ENCODE measurements at regions not wholly inside any gene's neighbourhood (a gene's known extent, or its start where the extent isn't known, plus 50 kb on each side); places are given as distances from the start of the nearest gene placed in this dataset.

GRCh38 chr5:81846301-81846700 is 95.4 kb upstream of the SSBP2 start:
- Histone ChIP-seq H3K9ac (ENCODE audit: low read length) (no peak overlapping the region), H3K4me2 (ENCODE audit: low read depth, low read length, poor library complexity, severe bottlenecking) (no peak overlapping the region), H3K9me2 (replicated peaks; ENCODE audit: insufficient read depth, low read length) (no peaks in the 10 kb centered on the region), H3K4me1 (ENCODE audit: low read length) (peaks cover 10% of the 10 kb centered on the region), H3K36me3 (ENCODE audit: insufficient read depth, low read length) (no peaks in the 10 kb centered on the region), H3K27ac (ENCODE audit: low read length) (no peak overlapping the region), H3K27me3 (ENCODE audit: low read length) (no peaks in the 10 kb centered on the region), H3K4me3 (ENCODE audit: low read length) (no peak overlapping the region), H4K20me1 (ENCODE audit: insufficient read depth, low read depth, low read length) (no peaks in the 10 kb centered on the region), H3K9me3 (ENCODE audit: low read length) (no peaks in the 10 kb centered on the region), H2AFZ (ENCODE audit: low read length) (no peak overlapping the region), H3K79me2 (ENCODE audit: low read length) (no peaks in the 10 kb centered on the region)
- no peak for DNase-seq

GRCh38 chr5:81843845-81844244 is 92.9 kb upstream of the SSBP2 start:
- no peaks in the 10 kb centered on the region for H3K79me2 ChIP-seq (ENCODE audit: low read length)
- no peak overlapping the region for H3K4me2 ChIP-seq (ENCODE audit: low read depth, low read length, poor library complexity, severe bottlenecking)
- H4K20me1 ChIP-seq (ENCODE audit: insufficient read depth, low read depth, low read length) = no peaks in the 10 kb centered on the region
- no peaks in the 10 kb centered on the region for H3K27me3 ChIP-seq (ENCODE audit: low read length)
- no peak for DNase-seq
- no peaks in the 10 kb centered on the region for H3K4me1 ChIP-seq (ENCODE audit: low read length)
- H3K27ac ChIP-seq (ENCODE audit: low read length) = no peak overlapping the region
- H3K36me3 ChIP-seq (ENCODE audit: insufficient read depth, low read length) = no peaks in the 10 kb centered on the region
- H2AFZ ChIP-seq (ENCODE audit: low read length) = no peak overlapping the region
- no peaks in the 10 kb centered on the region for H3K9me3 ChIP-seq (ENCODE audit: low read length)
- H3K4me3 ChIP-seq (ENCODE audit: low read length) = no peak overlapping the region
- no peak overlapping the region for H3K9ac ChIP-seq (ENCODE audit: low read length)
- H3K9me2 ChIP-seq (replicated peaks; ENCODE audit: insufficient read depth, low read length) = no peaks in the 10 kb centered on the region

GRCh38 chr5:81842795-81843398 is 92.0 kb upstream of the SSBP2 start:
- H3K4me2 ChIP-seq (ENCODE audit: low read depth, low read length, poor library complexity, severe bottlenecking) = no peak overlapping the region
- no peak overlapping the region for H2AFZ ChIP-seq (ENCODE audit: low read length)
- no peaks in the 10 kb centered on the region for H3K27me3 ChIP-seq (ENCODE audit: low read length)
- H3K9ac ChIP-seq (ENCODE audit: low read length) = no peak overlapping the region
- no peaks in the 10 kb centered on the region for H3K79me2 ChIP-seq (ENCODE audit: low read length)
- no peaks in the 10 kb centered on the region for H3K36me3 ChIP-seq (ENCODE audit: insufficient read depth, low read length)
- no peak for DNase-seq
- no peaks in the 10 kb centered on the region for H3K9me2 ChIP-seq (replicated peaks; ENCODE audit: insufficient read depth, low read length)
- no peaks in the 10 kb centered on the region for H4K20me1 ChIP-seq (ENCODE audit: insufficient read depth, low read depth, low read length)
- H3K9me3 ChIP-seq (ENCODE audit: low read length) = no peaks in the 10 kb centered on the region
- no peak overlapping the region for H3K4me3 ChIP-seq (ENCODE audit: low read length)
- H3K27ac ChIP-seq (ENCODE audit: low read length) = no peak overlapping the region
- H3K4me1 ChIP-seq (ENCODE audit: low read length) = no peaks in the 10 kb centered on the region

- Histone ChIP-seq H3K4me3 (ENCODE audit: low read length) (no peak overlapping the region), H3K36me3 (ENCODE audit: insufficient read depth, low read length) (no peaks in the 10 kb centered on the region), H3K9me3 (ENCODE audit: low read length) (no peaks in the 10 kb centered on the region), H3K4me2 (ENCODE audit: low read depth, low read length, poor library complexity, severe bottlenecking) (no peak overlapping the region), H3K79me2 (ENCODE audit: low read length) (no peaks in the 10 kb centered on the region), H3K4me1 (ENCODE audit: low read length) (no peaks in the 10 kb centered on the region), H3K27ac (ENCODE audit: low read length) (no peak overlapping the region), H3K9me2 (replicated peaks; ENCODE audit: insufficient read depth, low read length) (no peaks in the 10 kb centered on the region), H3K27me3 (ENCODE audit: low read length) (no peaks in the 10 kb centered on the region), H2AFZ (ENCODE audit: low read length) (no peak overlapping the region), H3K9ac (ENCODE audit: low read length) (no peak overlapping the region), H4K20me1 (ENCODE audit: insufficient read depth, low read depth, low read length) (no peaks in the 10 kb centered on the region)
- DNase-seq = no peak
Measured at GRCh38 chr5:81839034-81839433, 88.1 kb upstream of the SSBP2 start.

GRCh38 chr5:81838307-81838906 is 87.5 kb upstream of the SSBP2 start:
- no peak overlapping the region for H3K4me3 ChIP-seq (ENCODE audit: low read length)
- no peak overlapping the region for H3K4me2 ChIP-seq (ENCODE audit: low read depth, low read length, poor library complexity, severe bottlenecking)
- no peak overlapping the region for H3K27ac ChIP-seq (ENCODE audit: low read length)
- H4K20me1 ChIP-seq (ENCODE audit: insufficient read depth, low read depth, low read length) = no peaks in the 10 kb centered on the region
- no peaks in the 10 kb centered on the region for H3K9me3 ChIP-seq (ENCODE audit: low read length)
- H3K36me3 ChIP-seq (ENCODE audit: insufficient read depth, low read length) = no peaks in the 10 kb centered on the region
- H3K4me1 ChIP-seq (ENCODE audit: low read length) = no peaks in the 10 kb centered on the region
- H3K9me2 ChIP-seq (replicated peaks; ENCODE audit: insufficient read depth, low read length) = no peaks in the 10 kb centered on the region
- H3K79me2 ChIP-seq (ENCODE audit: low read length) = no peaks in the 10 kb centered on the region
- H2AFZ ChIP-seq (ENCODE audit: low read length) = no peak overlapping the region
- H3K9ac ChIP-seq (ENCODE audit: low read length) = no peak overlapping the region
- peak; percentile 68 for DNase-seq
- H3K27me3 ChIP-seq (ENCODE audit: low read length) = no peaks in the 10 kb centered on the region

- Histone ChIP-seq H2AFZ (ENCODE audit: low read length) (no peak overlapping the region), H3K9ac (ENCODE audit: low read length) (no peak overlapping the region), H4K20me1 (ENCODE audit: insufficient read depth, low read depth, low read length) (no peaks in the 10 kb centered on the region)
Measured at GRCh38 chr5:81837667-81838306, 86.9 kb upstream of the SSBP2 start.

GRCh38 chr5:81835814-81836367 is 85.0 kb upstream of the SSBP2 start:
- peaks cover 3% of the 10 kb centered on the region for H3K4me1 ChIP-seq (ENCODE audit: low read length)

More at GRCh38 chr5:81837667-81838306, 86.9 kb upstream of the SSBP2 start:
- no peak for DNase-seq
- no peak overlapping the region for H3K27ac ChIP-seq (ENCODE audit: low read length)
- H3K4me2 ChIP-seq (ENCODE audit: low read depth, low read length, poor library complexity, severe bottlenecking) = no peak overlapping the region
- H3K4me1 ChIP-seq (ENCODE audit: low read length) = no peaks in the 10 kb centered on the region
- no peaks in the 10 kb centered on the region for H3K27me3 ChIP-seq (ENCODE audit: low read length)
- H3K9me3 ChIP-seq (ENCODE audit: low read length) = no peaks in the 10 kb centered on the region
- H3K9me2 ChIP-seq (replicated peaks; ENCODE audit: insufficient read depth, low read length) = no peaks in the 10 kb centered on the region
- no peaks in the 10 kb centered on the region for H3K79me2 ChIP-seq (ENCODE audit: low read length)
- H3K4me3 ChIP-seq (ENCODE audit: low read length) = no peak overlapping the region
- no peaks in the 10 kb centered on the region for H3K36me3 ChIP-seq (ENCODE audit: insufficient read depth, low read length)

GRCh38 chr5:81834021-81834660 is 83.2 kb upstream of the SSBP2 start:
- H3K27ac ChIP-seq (ENCODE audit: low read length) = no peak overlapping the region
- no peak overlapping the region for H3K4me3 ChIP-seq (ENCODE audit: low read length)
- H4K20me1 ChIP-seq (ENCODE audit: insufficient read depth, low read depth, low read length) = no peaks in the 10 kb centered on the region
- H3K4me1 ChIP-seq (ENCODE audit: low read length) = peaks cover 9% of the 10 kb centered on the region
- H3K27me3 ChIP-seq (ENCODE audit: low read length) = no peaks in the 10 kb centered on the region
- H3K9me2 ChIP-seq (replicated peaks; ENCODE audit: insufficient read depth, low read length) = no peaks in the 10 kb centered on the region
- no peak overlapping the region for H3K4me2 ChIP-seq (ENCODE audit: low read depth, low read length, poor library complexity, severe bottlenecking)
- H3K9ac ChIP-seq (ENCODE audit: low read length) = no peak overlapping the region
- no peaks in the 10 kb centered on the region for H3K79me2 ChIP-seq (ENCODE audit: low read length)
- H3K9me3 ChIP-seq (ENCODE audit: low read length) = no peaks in the 10 kb centered on the region
- no peaks in the 10 kb centered on the region for H3K36me3 ChIP-seq (ENCODE audit: insufficient read depth, low read length)
- H2AFZ ChIP-seq (ENCODE audit: low read length) = no peak overlapping the region
- no peak for DNase-seq

More at GRCh38 chr5:81835814-81836367, 85.0 kb upstream of the SSBP2 start:
- Histone ChIP-seq H3K4me2 (ENCODE audit: low read depth, low read length, poor library complexity, severe bottlenecking) (no peak overlapping the region), H3K79me2 (ENCODE audit: low read length) (no peaks in the 10 kb centered on the region), H2AFZ (ENCODE audit: low read length) (0 out of 2 replicates have a peak overlapping the region, but pooled peaks have one; percentile 39), H3K9me3 (ENCODE audit: low read length) (no peaks in the 10 kb centered on the region), H3K27ac (ENCODE audit: low read length) (no peak overlapping the region), H3K27me3 (ENCODE audit: low read length) (no peaks in the 10 kb centered on the region), H3K36me3 (ENCODE audit: insufficient read depth, low read length) (no peaks in the 10 kb centered on the region), H4K20me1 (ENCODE audit: insufficient read depth, low read depth, low read length) (no peaks in the 10 kb centered on the region), H3K9ac (ENCODE audit: low read length) (no peak overlapping the region), H3K4me3 (ENCODE audit: low read length) (no peak overlapping the region), H3K9me2 (replicated peaks; ENCODE audit: insufficient read depth, low read length) (no peaks in the 10 kb centered on the region)
- no peak for DNase-seq
